Mesenchymal stem cell (in vitro differentiated cells and primary cell): ENCODE measurements at regions not wholly inside any gene's neighbourhood (a gene's known extent, or its start where the extent isn't known, plus 50 kb on each side); places are given as distances from the start of the nearest gene placed in this dataset. TPM values are rescaled to one million over a fixed set of nuclear protein-coding genes. Genes with fewer than 3 reads are reported as not detected.
"Not testable (repeated sequence)": the region's sequence is repeated elsewhere in the genome, so short reads cannot be mapped to it uniquely, and the experiment has no call there.

Experiments
- DNase-seq: peaks from one replicate; pipeline ENCODE4 v3.0.0-alpha.2; 2013
- H2AFZ ChIP-seq: one replicate; pipeline ENCODE4 v1.6.1; 2013; ENCODE audit warnings: low read depth, mild to moderate bottlenecking, control low read depth, inconsistent platforms, low read length, moderate library complexity
- H2AK5ac ChIP-seq: 2 replicates; pipeline ENCODE4 v1.6.1; 2013; ENCODE audit warnings: low read length, moderate library complexity, mild to moderate bottlenecking, inconsistent platforms; ENCODE audit not compliant: severe bottlenecking
- H2BK120ac ChIP-seq: one replicate; pipeline ENCODE4 v1.6.1; 2013; ENCODE audit warnings: low read depth, mild to moderate bottlenecking, inconsistent platforms, low read length, moderate library complexity
- H2BK12ac ChIP-seq, 2 experiments: one replicate each; pipeline ENCODE4 v1.6.1; 2013; ENCODE audit warnings: inconsistent platforms in 2 of 2, low read length in 2 of 2, mild to moderate bottlenecking in 2 of 2, moderate library complexity in 2 of 2, control low read depth in 1 of 2
- H2BK15ac ChIP-seq: one replicate; pipeline ENCODE4 v1.6.1; 2013; ENCODE audit warnings: mild to moderate bottlenecking, low read depth, inconsistent platforms; ENCODE audit not compliant: poor library complexity, severe bottlenecking
- H2BK5ac ChIP-seq: 2 replicates; pipeline ENCODE4 v1.6.1; 2013; ENCODE audit warnings: low read depth, mild to moderate bottlenecking, low read length, control low read depth, inconsistent platforms; ENCODE audit not compliant: poor library complexity, severe bottlenecking
- H3K14ac ChIP-seq, 2 experiments: one replicate each; pipeline ENCODE4 v1.6.1; 2013; ENCODE audit warnings: inconsistent platforms in 2 of 2, low read length in 2 of 2, control low read depth in 1 of 2, mild to moderate bottlenecking in 1 of 2, moderate library complexity in 1 of 2
- H3K18ac ChIP-seq, 2 experiments: one replicate each; pipeline ENCODE4 v1.6.1; 2013; ENCODE audit warnings: inconsistent platforms in 2 of 2, low read length in 2 of 2, control low read depth in 1 of 2, low read depth in 1 of 2, mild to moderate bottlenecking in 1 of 2
- H3K23ac ChIP-seq, 2 experiments: one replicate each; pipeline ENCODE4 v1.6.1; 2013; ENCODE audit warnings: inconsistent platforms in 2 of 2, low read length in 2 of 2, mild to moderate bottlenecking in 2 of 2, moderate library complexity in 2 of 2, control low read depth in 1 of 2
- H3K27ac ChIP-seq: 2 replicates; pipeline ENCODE4 v1.5.1; 2013; ENCODE audit warnings: mild to moderate bottlenecking, moderate library complexity, low read length, control low read depth, inconsistent platforms; ENCODE audit not compliant: poor library complexity, severe bottlenecking
- H3K27me3 ChIP-seq, 2 experiments: 2 replicates each; pipeline versions ENCODE4 v1.6.1 to v1.7.0; 2013; ENCODE audit warnings: low read length in 2 of 2, mild to moderate bottlenecking in 2 of 2, moderate library complexity in 2 of 2, control low read depth in 1 of 2, inconsistent platforms in 1 of 2; ENCODE audit not compliant: control insufficient read depth in 1 of 2, insufficient read depth in 1 of 2
- H3K36me3 ChIP-seq, 2 experiments: 2 replicates each; pipeline versions ENCODE4 v1.6.1 to v1.7.0; 2013; ENCODE audit warnings: low read length in 2 of 2, control low read depth in 1 of 2, inconsistent platforms in 1 of 2, low read depth in 1 of 2, mild to moderate bottlenecking in 1 of 2; ENCODE audit not compliant: insufficient read depth in 2 of 2, control insufficient read depth in 1 of 2
- H3K4ac ChIP-seq, 2 experiments: one replicate each; pipeline ENCODE4 v1.6.1; 2013; ENCODE audit warnings: inconsistent platforms in 2 of 2, low read length in 2 of 2, mild to moderate bottlenecking in 2 of 2, moderate library complexity in 2 of 2, control low read depth in 1 of 2, low read depth in 1 of 2
- H3K4me1 ChIP-seq: 2 replicates; pipeline ENCODE4 v1.6.1; 2013; ENCODE audit warnings: low read depth, low read length, control low read depth; ENCODE audit not compliant: control insufficient read depth, insufficient read depth
- H3K4me2 ChIP-seq: 2 replicates; pipeline ENCODE4 v1.6.1; 2013; ENCODE audit warnings: low read length, mild to moderate bottlenecking, inconsistent platforms; ENCODE audit not compliant: poor library complexity, severe bottlenecking
- H3K4me3 ChIP-seq, 2 experiments: 2 replicates each; pipeline versions ENCODE4 v1.5.1 to v1.7.0; 2013; ENCODE audit warnings: low read length in 2 of 2, mild to moderate bottlenecking in 2 of 2, control low read depth in 1 of 2, low read depth in 1 of 2; ENCODE audit not compliant: insufficient read depth in 1 of 2
- H3K79me1 ChIP-seq: replicated peaks from 2 replicates; pipeline ENCODE4 v1.6.1; 2013; ENCODE audit warnings: mild to moderate bottlenecking, control low read depth, low read length, inconsistent platforms; ENCODE audit not compliant: poor library complexity, severe bottlenecking
- H3K9ac ChIP-seq: 2 replicates; pipeline ENCODE4 v1.7.0; 2013; ENCODE audit warnings: mild to moderate bottlenecking, low read length, moderate library complexity
- H3K9me3 ChIP-seq: 2 replicates; pipeline ENCODE4 v1.7.0; 2013; ENCODE audit warnings: mild to moderate bottlenecking, low read length; ENCODE audit not compliant: control insufficient read depth
- H4K8ac ChIP-seq: one replicate; pipeline ENCODE4 v1.6.1; 2013; ENCODE audit warnings: inconsistent platforms, mild to moderate bottlenecking, low read length, moderate library complexity
- H4K91ac ChIP-seq: one replicate; pipeline ENCODE4 v1.6.1; 2013; ENCODE audit warnings: mild to moderate bottlenecking, low read length, inconsistent platforms
- WGBS: methylation state at CpG from one replicate; pipeline ENCODE4 v1.1.7; 2013; ENCODE audit warnings: mixed read lengths; 5-methylcytosine and 5-hydroxymethylcytosine counted together
- small RNA-seq: library from polyadenylated mRNA; stranded (forward); fragments of <200 nt; extraction: miRNeasy Mini kit (QIAGEN cat#:217004); gene quantifications from one replicate; pipeline ENCODE3, GENCODE V24; 2013; ENCODE audit warnings: low read depth

DNA sequence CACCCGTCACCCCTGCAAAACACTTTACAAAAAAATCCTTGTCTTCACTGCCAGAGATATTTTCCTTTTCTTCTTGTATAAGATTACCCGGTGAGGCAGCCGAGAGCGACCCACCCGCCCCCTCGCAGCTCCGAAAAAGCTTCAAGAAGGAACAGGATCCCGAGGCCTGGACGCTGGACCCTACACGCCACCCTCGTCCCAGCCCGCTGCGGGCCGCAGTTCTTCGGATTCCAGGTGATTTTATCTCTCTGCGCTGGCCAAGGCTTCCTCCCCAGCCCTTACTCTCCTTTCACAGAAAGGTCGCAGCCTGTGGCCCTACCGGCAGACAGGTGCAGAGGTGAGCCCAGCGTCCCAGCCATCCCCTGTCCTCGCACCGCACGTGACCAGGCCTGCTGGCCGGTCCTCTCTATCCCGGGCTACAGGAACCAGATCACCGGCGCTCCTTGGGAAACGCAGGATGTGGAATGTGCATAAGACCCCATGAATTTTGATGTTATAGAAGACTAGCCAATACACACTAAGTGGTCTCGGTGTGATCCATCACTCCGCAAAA is 2993.5 kb upstream of the TEKT4 start:
- WGBS = 94% methylated on average over 24 of the region's 29 CpGs
- H2AK5ac ChIP-seq, H2BK120ac ChIP-seq, H2BK12ac ChIP-seq, H3K4me1 ChIP-seq, H4K91ac ChIP-seq, H3K9ac ChIP-seq, H3K4ac ChIP-seq, H3K4me2 ChIP-seq, H3K27ac ChIP-seq, H4K8ac ChIP-seq, H3K23ac ChIP-seq, H3K18ac ChIP-seq, H3K27me3 ChIP-seq, H3K36me3 ChIP-seq, H3K4me3 ChIP-seq, H3K14ac ChIP-seq, H2BK5ac ChIP-seq, H3K9me3 ChIP-seq, H2BK15ac ChIP-seq, H2AFZ ChIP-seq, DNase-seq, H3K79me1 ChIP-seq: not testable (repeated sequence)

DNA sequence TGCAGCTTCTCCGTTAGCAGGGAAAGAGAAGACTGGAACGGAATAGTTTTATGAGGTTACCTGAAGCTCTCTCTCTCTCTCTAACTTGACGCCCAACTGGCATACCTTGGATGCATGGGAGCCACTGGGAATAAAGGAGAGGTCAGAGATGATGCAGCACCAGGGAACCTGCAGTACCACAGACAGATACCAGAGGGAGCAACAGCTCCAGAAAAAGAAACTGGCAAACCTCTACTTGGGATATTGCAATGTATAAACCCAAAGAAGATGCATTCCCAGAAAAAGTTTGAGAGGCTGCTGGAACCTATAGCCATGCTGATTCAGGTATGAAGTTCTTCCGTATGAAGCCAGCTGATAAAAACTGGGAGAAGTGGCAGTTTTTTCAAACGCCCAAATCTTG is 2976.1 kb upstream of the TEKT4 start:
- not testable (repeated sequence) for H2BK12ac ChIP-seq, H3K9ac ChIP-seq, H2BK15ac ChIP-seq, H3K14ac ChIP-seq, H3K27ac ChIP-seq, H3K79me1 ChIP-seq, H3K18ac ChIP-seq, H4K91ac ChIP-seq, H3K36me3 ChIP-seq, H2AFZ ChIP-seq, H2BK5ac ChIP-seq, H3K4me1 ChIP-seq, H3K27me3 ChIP-seq, H3K9me3 ChIP-seq, H4K8ac ChIP-seq, H3K4me3 ChIP-seq, H3K4ac ChIP-seq, H2AK5ac ChIP-seq, H2BK120ac ChIP-seq, H3K23ac ChIP-seq, DNase-seq, H3K4me2 ChIP-seq
- WGBS = 57% methylated on average over 1 of the region's 5 CpGs

DNA sequence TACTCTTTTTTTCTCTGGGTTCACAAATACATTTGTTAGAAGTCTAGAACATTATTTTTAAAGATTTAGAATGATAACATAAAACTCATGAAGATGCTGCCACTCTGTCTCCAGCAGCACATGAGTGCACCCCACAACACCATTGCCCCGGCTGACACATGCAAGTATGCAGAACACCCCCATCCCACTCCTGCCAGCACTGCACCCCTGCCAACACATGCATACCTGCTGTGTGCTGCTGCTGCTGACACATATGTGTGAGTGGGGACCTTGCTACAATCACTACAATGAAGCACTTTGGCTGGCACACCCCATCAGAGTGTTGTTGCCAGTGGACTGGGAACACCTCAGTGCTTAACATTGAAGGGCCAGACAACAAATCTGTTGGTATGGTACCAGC is 2953.6 kb upstream of the TEKT4 start:
- not testable (repeated sequence) for H2AFZ ChIP-seq
- WGBS = no CpG with 5 or more reads among the region's 1 CpG

More for the DNA sequence above, 2953.6 kb upstream of the TEKT4 start:
- not testable (repeated sequence) for H3K9ac ChIP-seq, H3K79me1 ChIP-seq, H3K4ac ChIP-seq, H3K23ac ChIP-seq, H3K4me3 ChIP-seq, H3K27me3 ChIP-seq, H2BK15ac ChIP-seq, H2BK12ac ChIP-seq, H3K4me2 ChIP-seq, H3K14ac ChIP-seq, H2BK120ac ChIP-seq, H3K9me3 ChIP-seq, H3K4me1 ChIP-seq, H2AK5ac ChIP-seq, H4K8ac ChIP-seq, H3K27ac ChIP-seq, H3K36me3 ChIP-seq, H2BK5ac ChIP-seq, H4K91ac ChIP-seq, DNase-seq, H3K18ac ChIP-seq

Small RNA genes lying in the stretch of these regions (small RNA-seq; reads per million reads assigned to genes)
- not detected for gene AC127391.1
